Right lung (tissue), 2 donors: ENCODE measurements at regions not wholly inside any gene's neighbourhood (a gene's known extent, or its start where the extent isn't known, plus 50 kb on each side); places are given as distances from the start of the nearest gene placed in this dataset.

Experiments
- DNase-seq, 2 donors: peaks; one replicate each; pipeline ENCODE4 v3.0.0-alpha.2; 2013

DNA sequence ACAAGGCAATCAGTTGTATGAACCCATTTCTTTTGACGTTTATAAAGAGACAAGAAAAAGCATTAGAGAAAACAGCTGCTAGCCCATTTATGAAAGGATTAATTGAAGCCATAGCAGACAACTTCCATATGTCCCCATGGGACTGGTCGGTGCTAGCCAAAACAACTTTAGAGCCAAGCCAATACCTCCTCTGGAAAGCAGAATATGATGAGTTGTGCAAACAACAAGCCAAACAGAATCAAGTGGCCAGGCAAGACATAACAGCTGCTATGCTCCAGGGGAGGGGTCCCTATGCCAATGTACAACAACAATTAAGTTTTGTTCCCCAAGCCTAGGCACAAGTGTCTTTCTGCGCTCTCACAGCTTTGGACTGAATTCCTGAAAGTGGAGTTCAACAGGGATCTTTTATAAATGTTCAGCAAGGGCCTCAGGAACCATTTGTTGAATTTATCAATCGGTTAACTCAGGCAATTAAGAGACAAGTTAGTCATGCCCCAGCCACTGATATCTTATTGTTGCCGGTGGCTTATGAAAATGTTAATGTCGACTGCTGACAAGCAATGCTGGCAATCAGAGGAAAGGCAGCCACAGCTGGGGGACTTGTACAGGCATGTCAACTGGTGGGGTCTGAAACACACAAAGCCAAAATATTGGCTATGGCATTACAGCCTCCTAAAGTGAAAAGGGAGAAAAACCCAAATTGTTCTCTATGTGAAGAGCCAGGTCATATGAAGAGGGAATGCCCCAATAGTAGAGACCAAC is 1593.1 kb upstream of the TENM4 start:
- DNase-seq: peak in 1 of 2 donors; percentile 13

DNA sequence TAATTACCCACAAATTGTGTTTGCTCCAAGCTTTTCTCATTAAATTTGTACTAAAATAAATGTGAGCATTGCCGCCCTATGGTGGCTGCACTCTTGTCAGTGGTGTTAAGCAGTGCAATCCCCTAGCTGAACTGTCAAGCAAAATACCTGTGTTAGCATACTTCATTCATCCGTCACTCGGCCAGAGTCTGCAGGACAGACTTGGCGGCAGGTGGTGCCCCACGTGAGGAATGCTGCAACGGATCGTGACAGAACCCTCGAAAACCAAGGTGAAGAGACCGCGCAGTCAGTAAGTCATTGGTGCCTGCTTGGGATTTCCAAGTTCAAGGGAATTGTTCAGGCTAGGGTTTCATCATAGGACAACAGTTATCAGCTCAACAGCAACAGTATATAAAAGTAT is 1592.1 kb upstream of the TENM4 start:
- DNase-seq: no peak

DNA sequence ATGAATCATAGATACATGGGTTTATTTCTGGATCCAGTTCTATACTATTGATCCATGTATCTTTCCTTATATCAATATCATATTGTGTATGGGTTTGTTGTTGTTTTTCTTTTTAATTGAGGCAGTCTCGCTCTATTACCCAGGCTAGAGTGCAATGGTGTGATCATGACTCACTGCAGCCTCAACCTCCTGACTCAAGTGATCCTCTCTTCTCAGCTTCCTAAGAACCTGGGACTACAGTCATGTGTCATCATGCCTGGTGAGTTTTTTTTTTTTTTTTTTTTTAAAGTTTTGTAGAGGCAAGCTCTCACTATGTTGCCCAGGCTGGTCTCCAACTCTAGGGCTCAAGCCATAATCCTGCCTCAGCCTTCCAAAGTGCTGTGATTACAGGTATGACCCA is 1589.4 kb upstream of the TENM4 start:
- DNase-seq: no peak

DNA sequence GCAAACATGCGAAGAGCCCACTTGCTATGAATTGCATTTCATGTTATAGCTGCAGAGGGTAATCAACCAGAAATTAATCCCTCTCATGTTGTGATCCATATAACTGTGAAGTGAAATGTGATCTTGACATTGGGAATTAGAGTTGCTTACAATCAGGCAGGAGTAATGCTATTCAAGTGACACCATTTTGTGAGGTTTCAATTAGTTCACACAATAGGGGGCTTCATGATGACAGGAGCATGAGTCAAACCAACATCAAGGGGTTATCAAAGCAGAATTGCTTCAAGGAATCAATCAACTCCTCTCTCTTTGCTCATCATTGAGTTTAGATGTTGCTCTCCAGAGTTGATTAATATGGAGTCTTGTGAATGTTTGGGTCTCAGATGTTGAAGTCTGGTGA is 1585.2 kb upstream of the TENM4 start:
- DNase-seq: no peak

DNA sequence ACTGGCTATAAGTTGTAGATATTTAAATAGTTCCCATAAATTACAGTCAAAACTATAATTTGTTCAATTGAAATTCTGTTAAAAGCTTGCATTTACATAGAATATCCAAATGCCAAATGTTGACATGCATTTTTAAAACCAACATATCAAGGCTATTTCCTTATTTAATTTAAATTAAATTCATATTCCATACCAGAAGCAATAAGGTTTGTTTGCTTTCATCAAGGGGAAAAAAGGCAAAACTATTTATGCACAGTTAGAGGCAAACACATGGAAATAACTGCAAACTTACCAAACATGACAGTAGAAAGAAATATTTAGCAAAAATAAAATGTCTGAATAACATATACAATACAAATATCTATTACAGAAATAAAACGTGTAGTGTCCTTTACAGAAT is 1581.2 kb upstream of the TENM4 start:
- DNase-seq: no peak

DNA sequence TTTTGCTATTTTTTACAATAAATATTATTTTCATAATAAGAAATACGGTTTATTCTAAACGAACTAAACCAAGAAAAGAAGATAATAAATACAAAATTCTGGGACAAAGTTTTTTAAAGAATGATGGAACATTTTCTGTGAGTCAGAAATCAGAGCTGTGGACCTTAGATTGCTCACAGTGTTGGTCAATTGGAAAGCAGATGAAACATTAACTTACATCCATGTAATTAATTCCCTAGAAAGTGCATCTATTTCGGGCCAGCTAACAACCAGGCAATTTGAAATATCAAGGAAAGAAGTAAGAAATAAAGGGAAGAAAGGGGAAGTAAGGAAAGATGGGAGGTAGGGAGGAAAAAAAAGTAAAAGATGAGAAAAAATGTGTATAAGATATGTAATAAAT is 1569.8 kb upstream of the TENM4 start:
- no peak for DNase-seq

DNA sequence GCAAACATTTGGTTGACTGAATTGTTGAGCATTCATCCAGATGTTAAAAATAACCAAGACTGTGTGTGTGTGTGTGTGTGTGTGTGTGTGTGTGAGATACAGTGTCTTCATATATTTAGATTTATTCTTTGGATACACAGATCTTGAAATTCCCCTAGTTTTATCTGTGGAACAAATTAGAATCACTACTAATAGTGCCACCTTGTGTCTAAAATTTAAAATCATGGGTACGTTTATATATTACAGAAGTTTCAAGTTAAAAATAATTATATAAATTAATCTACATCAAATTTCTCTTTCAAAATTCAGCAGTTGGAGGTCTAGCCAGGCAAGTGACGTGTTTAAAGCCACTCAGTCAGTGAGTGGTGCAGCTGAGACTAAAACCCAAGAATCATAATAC is 1566.2 kb upstream of the TENM4 start:
- peak; percentile 6 for DNase-seq

DNA sequence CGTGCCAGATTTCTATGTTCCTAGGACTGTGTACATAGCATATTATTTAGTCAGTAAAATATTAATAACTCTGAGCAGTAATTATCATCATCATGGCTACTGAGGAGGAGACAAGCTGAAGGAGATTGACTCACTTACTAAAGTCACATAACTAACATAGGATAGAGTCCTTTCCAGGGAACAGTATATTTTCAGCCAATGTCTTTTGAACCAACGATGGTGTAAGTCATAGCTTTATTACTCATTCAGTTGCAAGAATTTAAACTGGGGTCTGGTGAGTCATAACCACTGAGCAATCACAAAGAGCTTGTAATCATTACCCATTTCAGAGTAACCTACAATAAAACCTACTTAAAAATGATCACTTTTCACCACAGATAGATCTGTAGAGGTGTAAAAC is 1564.8 kb upstream of the TENM4 start:
- DNase-seq: no peak

DNA sequence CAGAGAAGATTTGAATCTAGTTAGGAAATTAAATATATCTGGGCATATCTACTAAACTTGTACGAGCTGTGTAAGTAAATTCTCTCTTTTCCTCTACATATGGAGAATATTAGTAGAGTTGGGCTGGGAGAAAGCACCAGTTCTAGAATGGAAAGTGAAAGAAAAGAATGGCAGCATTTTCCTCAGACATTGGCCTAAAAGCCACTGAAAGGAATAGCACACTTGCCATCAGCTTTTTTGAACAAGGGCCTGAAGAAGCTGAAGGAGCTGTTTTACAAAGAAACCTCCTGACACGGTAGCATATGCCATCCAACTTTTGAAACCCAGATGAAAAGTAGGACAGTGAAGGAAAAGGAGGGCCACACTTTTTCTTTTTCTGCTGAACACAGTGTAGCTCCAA is 1563.7 kb upstream of the TENM4 start:
- DNase-seq: no peak

DNA sequence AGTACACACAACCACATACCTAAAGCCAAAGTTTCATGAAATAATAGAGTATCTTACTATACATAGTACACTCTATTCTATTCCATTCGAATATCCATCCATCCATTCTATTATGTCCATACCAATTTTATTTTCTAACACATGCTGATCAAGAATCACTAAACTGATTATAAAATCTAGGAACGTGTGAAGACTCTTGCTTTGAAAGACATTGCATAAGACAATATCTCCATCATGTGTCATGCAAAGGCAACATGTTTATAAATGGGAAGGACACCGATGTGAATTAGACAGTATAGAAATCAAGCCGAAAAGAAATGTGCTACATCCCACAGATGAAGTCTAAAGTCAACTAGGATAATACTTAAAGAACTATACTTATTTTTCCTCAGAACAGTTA is 1561.5 kb upstream of the TENM4 start:
- no peak for DNase-seq

DNA sequence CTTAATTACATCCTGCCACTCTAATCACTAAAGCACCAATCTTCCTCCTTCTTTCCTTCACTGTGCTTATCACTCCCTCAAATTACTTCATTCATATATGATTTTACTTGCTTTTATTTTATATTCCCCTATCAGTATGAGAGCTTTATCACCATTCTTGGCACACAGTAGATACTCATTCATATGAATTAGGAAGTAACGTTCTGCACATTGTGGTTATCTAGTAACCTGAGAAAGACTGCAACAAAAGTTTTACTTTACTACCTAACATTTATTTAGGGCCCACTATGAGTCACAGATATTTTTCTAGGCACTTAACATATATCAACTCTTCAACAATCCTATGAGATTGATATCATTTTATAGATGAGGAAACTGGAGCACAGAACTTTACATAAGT is 1559.9 kb upstream of the TENM4 start:
- DNase-seq: no peak

DNA sequence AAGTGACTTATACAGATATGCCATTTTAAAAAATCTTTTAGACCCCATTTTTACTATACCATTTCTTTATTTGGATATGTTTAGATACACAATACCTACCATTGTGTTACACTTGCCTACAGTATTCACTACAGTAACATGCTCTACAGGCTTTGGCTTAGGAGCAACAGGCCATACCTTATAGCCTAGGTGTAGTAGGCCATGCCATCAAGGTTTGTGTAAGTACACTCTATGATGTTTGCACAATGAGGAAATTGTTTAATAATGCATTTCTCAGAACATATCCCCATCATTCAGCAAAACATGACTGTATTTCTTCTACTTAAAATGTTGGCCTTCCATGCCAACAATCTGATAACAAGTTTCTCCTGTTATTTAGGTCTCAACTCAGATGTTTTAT is 1559.5 kb upstream of the TENM4 start:
- DNase-seq: no peak

DNA sequence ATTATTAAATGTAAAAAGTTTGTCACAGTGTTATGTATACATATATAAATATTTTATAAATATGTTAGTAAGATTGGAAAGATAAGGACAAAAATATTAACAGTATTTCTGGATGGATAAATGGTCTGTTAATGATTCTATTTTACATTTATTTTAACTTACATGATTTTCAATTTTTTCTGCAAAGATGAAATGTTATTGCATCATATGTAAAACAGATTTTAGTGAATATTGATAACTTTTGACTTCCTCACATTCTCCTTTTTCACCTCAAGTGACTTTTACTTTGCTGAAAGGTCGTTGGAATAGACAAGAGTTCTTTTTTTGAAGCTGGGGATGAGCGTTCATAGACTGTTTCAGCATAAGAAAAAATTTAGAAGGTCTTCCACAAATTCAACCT is 1554.7 kb upstream of the TENM4 start:
- no peak for DNase-seq

DNA sequence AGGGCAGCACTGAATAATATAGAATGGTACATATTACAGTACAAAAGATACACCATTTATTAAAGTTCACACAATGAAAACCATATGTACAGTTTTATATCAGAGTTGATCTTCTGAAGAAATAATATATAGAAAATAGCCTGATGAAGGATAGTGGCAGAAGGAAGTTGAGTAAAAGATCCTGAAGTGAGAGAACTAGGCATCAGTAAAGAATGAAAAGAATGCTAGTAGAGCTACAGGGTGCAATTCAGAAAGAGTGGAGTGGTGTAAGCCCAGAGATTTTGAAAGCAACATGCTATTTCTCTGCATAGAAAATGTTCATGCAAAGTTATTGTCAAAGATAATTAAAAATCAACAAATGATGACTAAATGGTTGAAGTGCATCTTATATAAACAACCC is 1552.7 kb upstream of the TENM4 start:
- no peak for DNase-seq

DNA sequence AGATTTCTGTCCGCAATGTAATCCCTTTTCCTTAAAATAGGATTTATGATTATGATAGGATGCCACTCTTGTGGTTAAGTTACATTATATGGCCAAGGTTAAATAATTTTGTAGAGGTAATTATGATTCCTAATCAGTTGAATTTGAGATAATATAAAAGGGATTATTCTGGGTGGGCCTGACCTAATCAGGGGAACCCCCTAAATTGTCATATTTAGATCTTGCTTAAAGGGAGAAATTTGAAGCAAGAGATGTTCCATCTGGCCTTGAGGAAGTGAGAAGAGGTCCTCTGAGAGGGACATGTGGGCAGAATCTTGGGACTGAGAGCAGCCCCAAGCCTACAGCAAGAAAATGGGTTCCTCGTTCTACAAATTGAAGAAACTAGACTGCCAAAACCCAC is 1550.1 kb upstream of the TENM4 start:
- no peak for DNase-seq

DNA sequence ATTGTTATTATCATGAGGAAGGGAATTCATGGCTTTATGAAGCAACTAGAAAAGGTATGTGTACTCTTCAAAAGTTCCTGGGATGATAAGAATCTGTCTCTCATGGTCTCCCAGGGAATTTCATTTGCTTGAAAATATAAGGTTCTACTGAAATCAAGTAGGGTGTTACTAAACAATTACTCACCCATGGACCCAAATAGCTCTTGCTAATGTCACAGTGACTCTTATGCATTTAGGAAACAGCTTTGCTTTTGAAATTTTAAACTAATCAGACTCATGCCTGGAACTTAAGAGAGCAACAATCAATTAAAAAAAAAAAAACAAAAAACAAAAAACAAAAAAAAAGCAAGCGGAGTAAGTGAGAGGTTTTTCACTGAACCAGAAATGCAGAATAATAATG is 1546.3 kb upstream of the TENM4 start:
- DNase-seq: no peak

DNA sequence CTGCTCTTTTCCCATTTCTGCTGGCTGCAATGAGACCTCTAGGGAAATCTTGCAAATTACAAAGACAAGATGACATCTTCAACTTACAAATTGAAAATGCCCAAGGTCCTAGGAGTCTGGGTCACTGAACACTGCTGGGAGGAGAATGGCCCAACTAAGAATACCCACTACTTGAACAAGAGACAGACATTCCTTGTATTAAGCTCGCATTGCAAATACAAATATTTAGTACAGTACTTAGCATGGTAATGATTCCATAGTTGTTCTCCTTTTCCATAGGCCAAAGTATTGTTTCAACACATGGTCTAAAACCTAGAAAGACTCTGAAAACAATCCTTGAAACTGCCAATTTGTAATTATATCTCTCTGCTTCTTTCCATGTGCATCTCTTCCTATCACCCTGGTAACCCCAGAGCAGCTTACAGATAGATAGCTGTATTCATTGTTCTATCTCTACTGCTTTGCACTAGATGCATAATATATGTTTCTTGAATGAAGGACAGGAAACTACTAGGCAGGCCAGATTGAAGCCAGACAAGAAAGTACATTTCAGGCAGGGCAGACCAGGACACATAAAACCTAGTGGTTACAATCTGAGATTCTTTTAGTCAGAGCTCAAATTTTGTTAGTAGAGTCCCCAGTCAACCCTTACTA is 1545.7 kb upstream of the TENM4 start:
- no peak for DNase-seq

DNA sequence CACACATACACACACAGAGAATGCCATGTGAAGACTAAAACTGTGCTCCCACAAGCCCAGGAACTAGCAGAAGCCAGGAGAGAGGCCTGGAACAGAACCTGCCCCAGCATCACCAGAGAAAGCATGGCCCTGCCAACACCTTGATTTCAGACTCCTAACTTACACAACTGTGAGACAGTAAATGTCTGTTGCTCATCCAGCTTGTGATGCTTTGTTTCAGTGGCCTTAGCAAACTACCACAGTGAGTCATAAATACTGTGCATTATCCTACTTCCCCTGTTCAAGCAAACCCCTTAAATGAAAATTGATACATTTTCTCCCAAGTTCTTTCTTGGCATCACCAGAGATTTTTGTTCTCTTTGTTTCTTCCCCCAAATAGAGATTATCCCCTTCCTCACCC is 1539.4 kb upstream of the TENM4 start:
- DNase-seq: no peak

DNA sequence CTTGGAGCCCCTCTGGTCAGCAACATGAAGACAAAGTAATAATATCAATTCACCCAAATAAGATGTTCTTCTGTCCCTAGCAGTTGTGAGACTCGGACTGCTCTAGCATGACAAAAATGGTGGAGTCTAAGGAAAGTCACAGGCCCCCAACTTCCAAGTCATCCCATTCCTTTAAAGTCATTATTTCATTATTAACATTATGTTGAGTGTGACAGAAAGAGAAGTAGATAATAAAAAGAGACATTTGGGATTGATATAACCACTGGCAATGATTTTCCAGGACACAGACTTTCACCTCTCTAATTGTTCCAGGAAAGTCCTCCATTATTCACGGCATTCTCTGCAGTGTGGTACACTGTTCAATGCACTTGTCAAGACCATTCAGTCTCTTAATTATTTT is 1533.0 kb upstream of the TENM4 start:
- DNase-seq: no peak

DNA sequence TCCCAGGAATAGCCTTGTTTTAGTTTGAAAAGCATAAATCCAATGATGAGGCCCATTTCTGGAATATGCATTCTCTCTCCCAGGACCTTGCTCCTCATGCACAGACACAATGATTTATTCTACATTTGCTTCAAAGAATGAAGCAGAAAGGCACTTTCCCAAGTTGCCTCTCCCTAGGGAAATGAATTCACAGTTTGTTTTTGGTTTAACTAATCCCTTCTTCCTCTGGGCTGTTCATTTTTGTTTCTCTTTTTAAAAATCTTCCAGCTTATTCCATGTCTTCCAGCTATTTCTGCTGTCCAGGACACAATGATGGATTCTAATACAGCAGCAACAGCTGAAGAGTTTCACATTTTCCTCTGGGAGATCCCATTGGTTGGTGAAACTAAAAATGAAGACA is 1529.2 kb upstream of the TENM4 start:
- DNase-seq: no peak

DNA sequence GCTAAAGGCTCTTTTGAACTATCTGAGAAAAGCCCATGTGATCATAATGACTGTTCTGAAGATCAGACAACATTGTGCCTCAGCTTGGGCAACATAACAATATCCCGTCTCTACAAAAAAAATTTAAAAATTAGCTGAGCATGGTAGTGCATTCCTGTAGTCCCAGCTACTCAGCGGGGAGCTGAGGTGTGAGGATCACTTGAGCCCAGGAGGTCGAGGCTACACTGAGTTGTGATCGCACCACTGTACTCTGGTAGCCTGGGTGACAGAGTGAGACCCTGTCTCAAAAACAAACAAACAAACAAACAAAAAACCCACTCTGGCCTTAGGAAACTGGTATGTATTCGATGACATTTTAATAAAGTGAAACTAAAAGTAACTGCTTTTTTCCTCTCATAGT is 1526.8 kb upstream of the TENM4 start:
- DNase-seq: no peak

DNA sequence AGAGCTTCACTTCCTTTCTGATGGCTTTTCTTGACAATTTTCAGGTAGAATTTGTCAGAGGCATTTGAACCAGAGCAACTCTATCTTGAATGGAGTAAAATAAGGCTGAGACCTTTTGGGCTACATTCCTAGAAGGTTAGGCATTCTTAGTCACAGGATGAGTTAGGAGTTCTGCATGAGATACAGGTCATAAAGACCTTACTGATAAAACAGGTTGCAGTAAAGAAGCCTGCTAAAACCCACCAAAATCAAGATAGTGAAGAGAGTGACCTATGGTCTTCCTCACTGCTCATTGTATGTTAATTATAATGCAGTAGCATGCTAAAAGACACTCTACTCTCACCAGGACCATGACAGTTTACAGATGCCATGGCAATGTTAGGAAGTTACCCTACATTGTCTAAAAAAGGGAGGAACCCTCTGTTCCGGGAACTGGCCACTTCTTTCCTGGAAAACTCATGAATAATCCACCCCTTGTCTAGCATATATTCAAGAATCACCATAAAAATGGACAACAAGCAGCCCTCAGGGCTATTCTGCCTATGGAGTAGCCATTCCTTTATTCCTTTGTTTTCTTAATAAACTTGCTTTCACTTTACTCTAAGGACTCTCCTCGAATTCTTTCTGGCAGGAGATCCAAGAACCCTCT is 1519.7 kb upstream of the TENM4 start:
- no peak for DNase-seq

DNA sequence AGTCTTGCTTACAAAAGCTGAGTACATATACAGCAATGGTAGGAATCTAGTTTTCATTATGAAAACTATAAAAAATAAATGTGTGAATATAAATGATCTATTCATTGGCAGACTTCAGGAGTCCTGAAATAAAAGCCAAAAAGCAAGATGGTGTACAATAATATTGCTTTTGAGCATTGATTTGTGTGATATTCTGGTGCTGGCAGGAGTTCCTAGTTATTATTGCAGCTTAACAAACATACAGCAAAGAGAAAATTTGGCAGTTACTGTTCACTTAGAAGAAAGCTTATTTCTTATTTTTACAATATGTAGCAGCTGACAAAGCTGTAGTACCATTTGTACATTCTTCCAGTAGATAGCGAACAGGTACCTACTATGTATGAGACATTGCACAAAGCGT is 1518.9 kb upstream of the TENM4 start:
- DNase-seq: no peak

DNA sequence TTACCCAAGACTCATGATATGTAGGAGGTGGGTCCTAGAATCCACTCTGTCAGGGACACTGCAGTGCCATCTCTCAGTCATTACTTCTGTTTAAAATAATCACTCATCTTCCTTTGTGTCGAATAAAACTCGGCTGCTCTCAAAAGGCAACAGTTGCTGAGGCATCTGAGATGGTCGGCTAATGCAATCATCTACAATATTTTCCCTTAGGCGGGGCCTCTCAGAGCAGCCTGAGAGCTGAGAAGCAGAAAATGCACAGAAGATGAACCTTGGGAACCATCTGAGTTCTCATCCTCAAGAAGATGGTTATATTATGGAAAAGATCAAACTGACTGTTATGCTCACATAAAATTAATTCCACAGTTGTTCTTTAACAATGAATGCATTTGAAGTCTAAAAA is 1518.2 kb upstream of the TENM4 start:
- DNase-seq: no peak
